GM18505 (cell line): ENCODE measurements at regions not wholly inside any gene's neighbourhood (a gene's known extent, or its start where the extent isn't known, plus 50 kb on each side); places are given as distances from the start of the nearest gene placed in this dataset.

Experiments
- ATAC-seq: cut with Tn5 transposase; IDR thresholded peaks from one replicate; pipeline ENCODE4 v1.9.1; 2021; ENCODE audit not compliant: unreplicated experiment
- POLR2A ChIP-seq: IDR thresholded peaks from 4 replicates; pipeline ENCODE4 v1.6.1; 2011; ENCODE audit warnings: borderline replicate concordance; ENCODE audit not compliant: insufficient read depth, insufficient read length; ENCODE audit errors: extremely low read depth

DNA sequence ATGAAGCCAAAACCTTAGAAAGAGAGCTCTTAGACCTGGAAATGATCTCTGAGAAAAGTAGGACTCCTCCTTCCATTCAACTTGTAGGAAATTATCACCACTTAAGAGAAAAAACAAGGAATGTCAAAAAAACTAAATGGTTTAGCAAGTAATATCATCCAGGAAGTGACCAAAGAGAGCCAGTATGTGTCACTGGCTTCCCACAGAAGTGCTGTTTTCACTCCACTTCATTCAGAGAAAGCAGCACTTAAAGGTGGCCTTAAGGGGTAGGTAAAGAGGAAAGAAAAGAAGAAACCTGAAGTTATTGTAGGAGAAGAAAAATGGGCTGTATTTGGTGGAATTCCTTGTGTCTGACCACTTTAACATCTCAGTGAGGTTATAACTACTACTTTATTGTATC, 414.4 kb upstream of the ETAA1 start:
- no peak for ATAC-seq
- no peak for TF ChIP-seq POLR2A

DNA sequence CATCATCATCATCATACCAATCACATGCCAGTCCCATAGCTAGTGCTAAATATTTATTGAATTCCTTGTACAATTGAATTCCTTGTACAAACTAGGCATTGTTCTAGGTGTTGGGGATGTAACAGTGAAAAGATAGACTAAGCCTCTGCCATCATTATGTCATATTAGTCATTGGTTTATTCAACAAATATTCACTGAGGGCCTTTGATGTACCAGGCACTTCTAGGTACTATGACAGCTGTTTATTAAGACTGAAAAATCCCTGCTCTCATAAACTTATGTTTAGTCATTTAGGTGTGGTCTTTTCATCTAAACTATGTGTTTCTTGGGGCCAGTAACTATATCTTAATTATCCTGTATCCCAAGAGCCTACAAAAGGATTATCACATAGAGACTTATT, 412.3 kb upstream of the ETAA1 start:
- no peak for ATAC-seq
- no peak for TF ChIP-seq POLR2A

DNA sequence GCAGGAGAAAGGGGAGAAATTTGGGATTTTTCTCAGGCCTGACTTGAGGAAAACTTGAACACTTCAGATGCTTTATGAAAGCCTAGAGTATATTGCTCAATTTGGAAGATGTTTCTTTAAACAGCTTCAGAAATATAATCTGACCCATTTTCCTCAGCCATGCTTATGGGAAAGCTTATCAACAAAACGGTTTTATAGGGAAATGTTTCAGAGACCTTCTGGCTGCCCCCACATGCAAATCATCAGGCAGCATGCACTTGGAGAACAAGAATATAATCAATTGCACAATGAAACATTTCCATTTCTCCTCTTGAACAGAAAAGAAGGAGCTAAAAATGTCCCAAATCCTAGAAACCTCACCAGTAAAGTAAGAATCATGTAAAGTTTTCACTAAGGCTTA, 411.2 kb upstream of the ETAA1 start:
- ATAC-seq: no peak
- TF ChIP-seq POLR2A: no peak

DNA sequence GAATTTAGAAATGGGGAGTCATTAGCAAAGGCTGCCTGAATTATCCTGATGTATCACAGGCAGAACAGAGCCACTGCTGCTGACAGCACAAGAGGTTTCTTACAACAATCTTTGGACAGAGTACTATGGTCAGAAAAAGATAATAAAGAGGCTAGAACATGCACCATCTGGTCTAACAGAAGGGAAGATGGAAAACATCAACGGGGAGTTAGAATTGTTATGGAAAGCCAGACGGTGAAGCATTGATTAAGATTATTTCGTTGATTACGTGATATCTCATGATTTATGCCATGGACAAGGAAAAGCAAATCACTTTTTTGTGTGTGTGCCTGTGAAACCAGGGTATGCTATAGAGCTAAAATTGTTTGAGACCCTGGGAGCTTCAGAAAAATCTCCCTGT, 409.4 kb upstream of the ETAA1 start:
- no peak for TF ChIP-seq POLR2A

DNA sequence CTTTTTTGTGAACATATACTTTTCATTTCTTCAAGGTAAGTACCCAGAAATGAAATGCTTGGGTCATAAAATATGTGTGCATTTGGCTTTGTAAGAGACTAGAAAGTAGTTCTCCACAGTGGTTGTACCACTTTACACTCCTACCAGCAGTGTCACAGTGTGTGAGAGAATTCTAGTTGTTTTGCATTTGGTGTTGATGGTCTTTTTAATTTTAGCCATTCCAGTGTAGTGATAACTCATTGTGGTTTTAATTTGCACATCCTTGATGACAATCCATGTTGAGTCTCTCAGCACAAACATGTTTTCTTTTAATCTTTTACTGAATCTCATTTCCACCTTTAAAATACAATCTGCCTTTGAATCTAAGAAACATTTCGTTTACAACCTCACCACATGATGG, 402.5 kb upstream of the ETAA1 start:
- no peak for TF ChIP-seq POLR2A
- no peak for ATAC-seq

More for the DNA sequence above, 409.4 kb upstream of the ETAA1 start:
- ATAC-seq: no peak

DNA sequence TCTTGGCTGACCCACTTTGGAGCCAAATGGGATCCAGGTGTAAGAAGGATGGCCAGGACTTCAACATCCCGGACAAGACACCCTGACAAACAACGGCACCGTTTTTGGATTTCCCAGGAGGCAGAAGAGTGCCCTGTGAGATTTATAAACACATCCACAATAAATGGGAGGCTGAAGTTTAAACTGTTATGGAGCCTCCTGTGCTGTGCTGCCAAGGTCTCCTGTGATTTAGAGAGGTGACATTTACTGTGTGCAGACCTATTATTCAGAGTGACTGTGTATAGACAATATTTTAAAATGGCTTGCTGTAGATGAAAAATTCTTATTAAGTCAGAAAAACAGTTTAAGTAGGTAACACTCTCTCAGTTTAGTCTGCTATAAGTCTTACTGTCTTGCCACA, 401.5 kb upstream of the ETAA1 start:
- no peak for TF ChIP-seq POLR2A
- no peak for ATAC-seq

DNA sequence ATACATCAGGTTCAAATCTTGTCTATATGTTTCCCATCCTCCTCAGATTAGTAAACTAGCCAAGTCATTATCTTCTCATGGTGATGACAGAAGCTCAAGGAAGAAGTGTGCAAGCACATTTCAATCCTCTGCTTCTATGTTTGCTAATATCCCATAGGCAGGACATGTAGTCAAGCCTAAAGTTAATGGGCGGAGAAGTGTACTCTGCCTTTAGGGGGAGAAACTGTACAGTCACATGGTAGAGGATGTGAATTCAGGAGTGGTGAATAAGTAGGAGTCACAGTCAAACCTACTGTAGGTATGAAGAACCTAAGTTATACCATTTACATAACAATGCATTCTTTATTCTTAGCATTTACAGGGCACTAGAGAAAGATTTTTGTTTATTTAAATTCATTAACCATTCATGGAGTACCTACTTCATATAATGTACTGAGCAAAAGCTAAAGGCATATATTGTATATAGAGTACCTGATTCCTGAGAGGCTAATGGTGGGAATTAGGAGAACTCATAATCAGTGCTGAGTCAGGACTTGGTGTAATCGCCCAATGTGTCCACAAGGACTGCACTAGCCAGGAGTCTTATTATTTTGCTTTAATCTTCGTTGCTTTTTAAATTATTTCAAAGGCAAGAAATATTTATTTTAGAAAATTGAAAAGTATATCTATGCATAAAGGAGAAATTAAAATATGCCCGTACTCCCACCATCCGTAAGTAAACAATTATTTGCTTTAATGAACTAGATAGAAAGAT, 394.3 kb upstream of the ETAA1 start:
- no peak for ATAC-seq
- no peak for TF ChIP-seq POLR2A

DNA sequence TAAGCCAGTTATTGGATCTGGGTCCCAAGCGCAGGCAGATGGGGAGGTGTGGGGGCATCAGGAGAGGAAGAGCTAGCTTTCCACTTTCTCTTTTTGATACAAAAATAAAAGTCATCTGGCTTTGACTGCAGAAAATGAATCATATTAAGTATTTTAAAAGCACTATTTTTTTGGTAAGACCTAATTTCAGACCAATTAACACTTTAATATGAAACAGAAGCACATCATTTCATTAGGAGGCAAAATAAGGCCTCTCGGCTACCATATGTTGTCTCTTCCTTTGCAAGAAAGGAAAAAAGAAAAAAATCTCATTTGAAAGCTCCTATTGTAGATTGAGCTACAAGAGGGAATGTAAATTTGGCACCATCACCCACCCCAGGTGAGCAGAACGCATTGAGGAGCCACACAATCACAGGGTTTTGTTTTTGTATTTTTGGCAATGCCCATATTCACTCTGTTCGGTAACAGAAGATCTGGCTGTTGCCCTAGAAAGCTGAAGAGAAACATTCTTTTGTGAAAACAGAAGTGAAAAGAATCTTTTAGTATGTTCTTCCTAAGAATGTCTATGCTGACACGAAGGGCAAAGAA, 390.7 kb upstream of the ETAA1 start:
- no peak for TF ChIP-seq POLR2A
- no peak for ATAC-seq

DNA sequence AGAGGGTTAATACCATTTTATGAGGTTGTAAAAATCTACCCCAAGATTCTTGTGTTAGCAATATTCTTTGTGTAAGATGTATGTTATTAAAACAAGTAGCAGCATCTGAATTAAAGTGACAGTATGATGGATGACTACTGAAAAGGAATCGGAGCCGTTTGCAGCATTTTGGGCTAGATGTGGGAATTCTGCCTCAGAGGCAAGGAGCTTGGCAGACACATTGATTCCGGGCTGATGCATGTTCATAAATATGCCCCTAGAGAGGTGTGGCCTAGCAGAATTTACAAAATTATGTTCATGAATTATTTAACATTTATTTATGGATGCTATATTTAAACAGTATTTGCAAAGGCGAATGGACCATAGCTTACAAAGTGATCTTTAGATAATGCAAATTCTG, 389.0 kb upstream of the ETAA1 start:
- TF ChIP-seq POLR2A: no peak
- ATAC-seq: no peak

DNA sequence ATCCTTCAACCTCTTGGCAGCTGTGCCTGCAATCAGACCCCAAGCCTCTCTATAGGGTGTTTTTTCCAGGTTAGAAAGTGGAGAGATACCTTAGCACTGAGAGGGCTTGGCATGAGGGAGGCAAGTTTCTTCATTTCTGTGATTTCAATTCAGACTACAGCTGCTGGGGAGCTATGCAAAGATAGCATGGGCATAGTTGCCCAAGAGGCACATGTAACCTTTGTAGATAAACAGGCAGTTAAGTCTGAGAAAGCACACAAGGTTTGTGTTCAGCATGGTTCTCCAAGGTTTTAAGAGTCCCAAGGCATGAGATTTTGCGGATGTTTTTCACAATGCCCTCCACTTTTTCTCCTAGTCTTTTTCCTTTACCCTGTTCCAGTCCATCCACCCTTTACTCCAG, 385.0 kb upstream of the ETAA1 start:
- no peak for TF ChIP-seq POLR2A

DNA sequence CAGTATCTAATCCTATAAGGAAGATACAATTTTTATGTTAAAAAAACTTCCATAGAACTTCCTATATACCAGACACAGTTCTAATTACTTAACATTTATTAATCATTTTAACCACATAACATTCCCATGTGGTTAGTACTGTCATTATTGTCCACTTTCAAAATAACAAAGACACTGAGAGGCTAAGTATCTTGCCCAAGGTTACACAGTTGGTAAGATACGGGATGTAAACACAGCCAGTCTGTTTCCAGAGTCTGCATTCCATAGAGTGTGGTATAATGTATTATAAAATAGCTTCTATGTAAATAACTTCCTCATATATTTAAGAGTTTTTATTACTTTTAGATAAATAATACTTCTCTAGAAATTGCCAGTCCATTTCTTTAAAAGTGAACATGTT, 383.3 kb upstream of the ETAA1 start:
- TF ChIP-seq POLR2A: no peak
- no peak for ATAC-seq

More for the DNA sequence above, 385.0 kb upstream of the ETAA1 start:
- no peak for ATAC-seq

DNA sequence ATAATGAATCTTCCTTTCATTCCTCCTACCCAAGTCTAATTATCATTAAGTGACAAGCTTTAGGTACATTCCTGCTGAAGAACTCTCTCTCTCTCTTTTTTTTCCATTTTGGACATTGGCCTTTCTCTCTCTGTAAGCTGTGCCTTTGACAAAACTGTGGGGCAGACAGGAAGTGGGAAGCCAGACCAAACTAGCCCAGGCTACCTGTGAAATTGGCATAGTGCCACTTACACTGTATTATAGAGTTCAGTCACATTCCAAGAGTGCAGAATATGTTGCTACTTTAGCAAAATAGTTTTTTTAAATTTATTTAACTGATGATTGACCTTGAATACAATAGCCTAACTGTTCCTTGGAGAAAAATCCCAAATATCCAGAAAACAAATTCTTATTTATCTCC, 381.5 kb upstream of the ETAA1 start:
- no peak for TF ChIP-seq POLR2A
- ATAC-seq: no peak

DNA sequence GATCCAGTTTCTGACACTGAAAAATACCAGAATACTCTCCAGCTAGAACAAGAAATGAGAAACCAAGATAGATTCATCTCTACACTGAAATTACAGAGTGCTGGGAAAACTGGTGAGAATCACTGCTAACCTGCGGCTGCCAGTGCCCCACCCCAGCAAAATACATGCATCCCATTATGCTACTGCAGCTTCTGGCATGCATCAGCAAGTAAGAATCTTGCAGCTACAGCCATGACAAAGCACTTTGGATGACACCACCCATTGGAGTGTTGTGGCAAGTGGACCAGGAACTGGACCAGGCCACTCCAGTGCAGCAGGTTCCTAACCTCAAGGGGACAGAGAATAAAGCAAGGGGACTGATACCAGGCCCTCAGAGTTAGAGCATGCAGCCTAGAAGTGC, 378.8 kb upstream of the ETAA1 start:
- no peak for ATAC-seq

DNA sequence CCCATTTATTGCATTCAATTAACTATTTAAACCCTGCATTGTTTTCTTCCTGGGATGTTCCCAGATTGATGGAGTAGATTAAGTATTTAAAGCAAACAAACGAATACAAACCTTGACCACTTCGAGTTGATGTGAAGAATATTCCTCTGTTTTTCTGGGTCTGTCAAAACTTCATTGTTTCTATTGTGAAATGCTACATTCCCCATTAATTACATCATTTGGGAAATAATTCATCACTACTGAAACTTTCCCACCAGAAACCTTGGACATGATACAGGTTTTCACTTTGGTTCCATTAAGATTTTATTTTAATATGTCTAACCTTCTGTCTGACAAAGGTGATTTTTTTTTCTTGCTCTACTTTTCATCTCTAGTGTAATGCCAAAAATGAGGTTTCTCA, 365.1 kb upstream of the ETAA1 start:
- no peak for ATAC-seq
- TF ChIP-seq POLR2A: no peak

More for the DNA sequence above, 378.8 kb upstream of the ETAA1 start:
- TF ChIP-seq POLR2A: no peak

DNA sequence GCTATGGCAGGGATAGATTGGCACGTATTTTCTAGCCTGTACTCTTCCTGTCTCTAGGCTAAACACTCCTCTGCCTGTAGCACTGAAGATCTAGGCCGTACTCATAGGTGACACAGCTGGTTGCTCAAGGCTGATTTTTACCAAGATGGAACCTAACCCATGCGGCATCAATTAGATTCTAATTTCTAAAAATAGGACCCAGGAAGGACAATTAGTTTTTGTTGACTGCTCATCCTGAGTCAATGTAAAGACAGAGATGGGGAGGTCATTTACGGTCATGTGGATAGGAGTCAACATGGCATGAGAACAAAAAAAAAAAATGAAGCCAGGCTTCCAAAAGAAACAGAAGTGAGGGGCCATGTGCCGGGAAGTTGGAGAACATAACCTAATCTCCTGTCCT, 360.7 kb upstream of the ETAA1 start:
- no peak for ATAC-seq
- TF ChIP-seq POLR2A: no peak

DNA sequence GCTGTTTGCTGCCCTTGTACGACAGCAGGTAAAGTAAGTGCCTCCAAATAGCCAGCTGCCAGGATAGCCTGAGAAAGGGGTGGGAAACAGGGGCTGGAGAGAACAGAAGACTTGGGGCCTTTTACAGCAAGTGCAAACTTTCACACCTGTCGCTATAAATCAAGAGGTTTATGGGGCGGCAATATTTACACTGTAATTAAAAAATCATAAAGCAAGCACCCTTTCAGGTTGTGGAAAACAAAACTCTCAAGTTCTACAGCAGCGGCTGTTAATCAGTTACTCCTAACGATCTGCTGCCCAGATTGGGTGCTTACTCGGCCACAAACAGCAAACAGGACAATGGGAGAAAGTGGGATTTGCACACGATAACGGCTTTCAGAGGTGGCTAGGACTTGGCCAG, 359.5 kb upstream of the ETAA1 start:
- no peak for TF ChIP-seq POLR2A
- no peak for ATAC-seq

DNA sequence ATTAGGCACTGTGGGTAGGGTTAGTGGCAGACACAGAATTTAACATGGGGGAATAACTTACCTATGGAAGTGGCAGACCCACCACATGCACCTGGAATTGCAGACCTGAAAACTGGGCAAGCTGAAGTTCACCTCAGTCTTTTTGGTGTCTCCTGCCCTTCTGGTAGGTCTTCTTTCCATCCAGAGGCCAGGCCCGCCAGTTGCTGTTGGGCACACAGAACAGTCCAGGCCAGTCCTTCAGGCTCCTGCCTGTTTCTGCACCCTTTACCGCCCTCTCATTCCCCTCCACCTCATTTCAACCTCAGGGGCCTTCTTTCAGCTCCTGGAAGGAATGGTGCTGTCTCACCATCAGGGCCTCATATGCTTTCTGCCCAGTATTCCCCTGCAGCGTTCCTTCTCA, 358.9 kb upstream of the ETAA1 start:
- no peak for TF ChIP-seq POLR2A
- no peak for ATAC-seq
